ENCODE measurements at regions not wholly inside any gene's neighbourhood (a gene's known extent, or its start where the extent isn't known, plus 50 kb on each side); places are given as distances from the start of the nearest gene placed in this dataset.

GRCh38 chr14:101351146-101351545, 210.1 kb upstream of the DIO3 start:
- no peak for TF ChIP-seq EZH2phosphoT487 (IDR thresholded peaks at IDR 0.05; ENCODE audit: borderline replicate concordance)
- TF ChIP-seq, protein P1, sequence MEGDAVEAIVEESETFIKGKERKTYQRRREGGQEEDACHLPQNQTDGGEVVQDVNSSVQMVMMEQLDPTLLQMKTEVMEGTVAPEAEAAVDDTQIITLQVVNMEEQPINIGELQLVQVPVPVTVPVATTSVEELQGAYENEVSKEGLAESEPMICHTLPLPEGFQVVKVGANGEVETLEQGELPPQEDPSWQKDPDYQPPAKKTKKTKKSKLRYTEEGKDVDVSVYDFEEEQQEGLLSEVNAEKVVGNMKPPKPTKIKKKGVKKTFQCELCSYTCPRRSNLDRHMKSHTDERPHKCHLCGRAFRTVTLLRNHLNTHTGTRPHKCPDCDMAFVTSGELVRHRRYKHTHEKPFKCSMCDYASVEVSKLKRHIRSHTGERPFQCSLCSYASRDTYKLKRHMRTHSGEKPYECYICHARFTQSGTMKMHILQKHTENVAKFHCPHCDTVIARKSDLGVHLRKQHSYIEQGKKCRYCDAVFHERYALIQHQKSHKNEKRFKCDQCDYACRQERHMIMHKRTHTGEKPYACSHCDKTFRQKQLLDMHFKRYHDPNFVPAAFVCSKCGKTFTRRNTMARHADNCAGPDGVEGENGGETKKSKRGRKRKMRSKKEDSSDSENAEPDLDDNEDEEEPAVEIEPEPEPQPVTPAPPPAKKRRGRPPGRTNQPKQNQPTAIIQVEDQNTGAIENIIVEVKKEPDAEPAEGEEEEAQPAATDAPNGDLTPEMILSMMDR (IDR thresholded peaks at IDR 0.05 in 2 of 3, conservative IDR thresholded peaks at IDR 0.05 in 1 of 3; ENCODE audit: borderline replicate concordance in 1 of 3, insufficient read depth in 1 of 3, low read depth in 2 of 3, low read length in 2 of 3): no peak
- no peak for TF ChIP-seq SIN3A (IDR thresholded peaks at IDR 0.05; ENCODE audit: low read depth)
- no peak for TF ChIP-seq EZH2 (IDR thresholded peaks at IDR 0.05)
- TF ChIP-seq FOSL1 (IDR thresholded peaks at IDR 0.05; ENCODE audit: low read depth): no peak
- no peak for TF ChIP-seq ATF3 (IDR thresholded peaks at IDR 0.05)
- TF ChIP-seq ZNF274 (IDR thresholded peaks at IDR 0.05; ENCODE audit: low read depth, low read length): no peak
- TF ChIP-seq, protein P2, sequence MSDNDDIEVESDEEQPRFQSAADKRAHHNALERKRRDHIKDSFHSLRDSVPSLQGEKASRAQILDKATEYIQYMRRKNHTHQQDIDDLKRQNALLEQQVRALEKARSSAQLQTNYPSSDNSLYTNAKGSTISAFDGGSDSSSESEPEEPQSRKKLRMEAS (IDR thresholded peaks at IDR 0.05): no peak
- no peak for TF ChIP-seq POLR2A (IDR thresholded peaks at IDR 0.05; ENCODE audit: borderline replicate concordance, extremely low read depth, insufficient read depth, insufficient read length)
- TF ChIP-seq POLR2AphosphoS5 (IDR thresholded peaks at IDR 0.05; ENCODE audit: low read depth, low read length): no peak
- TF ChIP-seq ELF1 (IDR thresholded peaks at IDR 0.05; ENCODE audit: borderline replicate concordance, low read depth): no peak
